SK-N-SH (cell line): ENCODE measurements at regions not wholly inside any gene's neighbourhood (a gene's known extent, or its start where the extent isn't known, plus 50 kb on each side); places are given as distances from the start of the nearest gene placed in this dataset.

ENCODE experiments used
- CTCF ChIA-PET: fragments of 300-600, 350-600 bp; formaldehyde crosslinking; extraction: SDS; loops from one replicate; lab custom pipeline; 2021; lab: Yijun Ruan, JAX
- POLR2A ChIA-PET: fragments of 350-600 bp; sonication (Branson Sonifier 250); formaldehyde crosslinking; extraction: SDS; loops from one replicate; lab custom pipeline; 2020; ENCODE audit warnings: antibody characterized with exemption, inconsistent platforms; lab: Yijun Ruan, JAX
- DNase-seq: peaks from one replicate; pipeline ENCODE4 v3.0.0; 2012
- H2AFZ ChIP-seq: fragments of 200-600 bp; sonication (generic); 2 replicates; pipeline ENCODE4 v1.8.1; 2016; ENCODE audit warnings: antibody characterized with exemption, mild to moderate bottlenecking, low read depth
- H3F3A ChIP-seq: fragments of 200-600 bp; sonication (generic); replicated peaks from 2 replicates; pipeline ENCODE3; 2016; ENCODE audit warnings: antibody characterized with exemption, mild to moderate bottlenecking; ENCODE audit not compliant: insufficient read depth
- H3K27ac ChIP-seq, 2 experiments: fragments of 200-500 bp in 1 of 2; fragments of 200-600 bp in 1 of 2; sonication (Bioruptor generic) in 1 of 2; sonication (generic), shearing (Covaris generic) in 1 of 2; 2 replicates each; pipeline versions ENCODE4 v1.5.1 to v1.6.1; 2014 to 2016; ENCODE audit warnings: low read depth in 2 of 2, inconsistent platforms in 1 of 2, low read length in 1 of 2, mild to moderate bottlenecking in 1 of 2, mixed read lengths in 1 of 2
- H3K27me3 ChIP-seq: fragments of 200-600 bp; sonication (generic), shearing (Covaris generic); 2 replicates; pipeline ENCODE4 v1.6.1; 2016; ENCODE audit warnings: mixed run types; ENCODE audit not compliant: insufficient read depth
- H3K36me3 ChIP-seq, 2 experiments: fragments of 200-500 bp in 1 of 2; fragments of 200-600 bp in 1 of 2; sonication (Bioruptor generic) in 1 of 2; sonication (generic) in 1 of 2; replicated peaks in 1 of 2; 2 replicates each; pipeline versions ENCODE3 to v1.5.1; 2014 to 2016; ENCODE audit warnings: low read length in 1 of 2, mild to moderate bottlenecking in 1 of 2; ENCODE audit not compliant: insufficient read depth in 2 of 2, control insufficient read depth in 1 of 2
- H3K4me1 ChIP-seq, 2 experiments: fragments of 200-500 bp in 1 of 2; fragments of 200-600 bp in 1 of 2; sonication (Bioruptor generic) in 1 of 2; sonication (generic), shearing (Covaris generic) in 1 of 2; 2 replicates each; pipeline versions ENCODE4 v1.5.1 to v1.6.1; 2014 to 2016; ENCODE audit warnings: low read depth in 1 of 2, low read length in 1 of 2, mixed run types in 1 of 2; ENCODE audit not compliant: insufficient read depth in 2 of 2, control insufficient read depth in 1 of 2
- H3K4me2 ChIP-seq: fragments of 200-600 bp; sonication (generic), shearing (Covaris generic); 2 replicates; pipeline ENCODE4 v1.6.1; 2017; ENCODE audit warnings: mixed run types
- H3K4me3 ChIP-seq, 2 experiments: fragments of 200-500 bp in 1 of 2; fragments of 200-600 bp in 1 of 2; sonication (Bioruptor generic) in 1 of 2; sonication (generic), shearing (Covaris generic) in 1 of 2; 2 replicates each; pipeline versions ENCODE4 v1.5.1 to v1.8.1; 2014 to 2016; ENCODE audit warnings: low read depth in 2 of 2, inconsistent platforms in 1 of 2, low read length in 1 of 2, mild to moderate bottlenecking in 1 of 2, mixed read lengths in 1 of 2, moderate library complexity in 1 of 2
- H3K79me2 ChIP-seq: fragments of 200-600 bp; sonication (generic); 2 replicates; pipeline ENCODE4 v1.8.1; 2017; ENCODE audit warnings: mild to moderate bottlenecking; ENCODE audit not compliant: insufficient read depth
- H3K9ac ChIP-seq: fragments of 200-600 bp; sonication (generic); 2 replicates; pipeline ENCODE4 v1.6.1; 2017; ENCODE audit warnings: mixed run types
- H3K9me2 ChIP-seq: fragments of 200-600 bp; sonication (generic); 2 replicates; pipeline ENCODE4 v1.6.1; 2017; ENCODE audit warnings: mixed run types
- H3K9me3 ChIP-seq: fragments of 200-600 bp; sonication (generic); 2 replicates; pipeline ENCODE4 v1.6.1; 2017; ENCODE audit warnings: mixed run types, mild to moderate bottlenecking, moderate library complexity
- H4K20me1 ChIP-seq: fragments of 200-600 bp; sonication (generic); 2 replicates; pipeline ENCODE4 v1.6.1; 2017; ENCODE audit warnings: mild to moderate bottlenecking, mixed run types; ENCODE audit not compliant: insufficient read depth
- CHD2 ChIP-seq: fragments of 150-350 bp; IDR thresholded peaks from 2 replicates; pipeline ENCODE4 v1.6.1; 2018; ENCODE audit warnings: low read length; ENCODE audit not compliant: partially characterized antibody
- CTCF ChIP-seq: fragments of 200-600 bp; sonication (generic); IDR thresholded peaks from 2 replicates; pipeline ENCODE4 v1.6.1; 2017; ENCODE audit warnings: antibody characterized with exemption, mild to moderate bottlenecking, moderate library complexity
- EZH2phosphoT487 ChIP-seq: fragments of 200-600 bp; sonication (generic); IDR thresholded peaks from 2 replicates; pipeline ENCODE4 v1.6.1; 2017; ENCODE audit warnings: low read depth, mixed run types, mild to moderate bottlenecking, antibody characterized with exemption, moderate library complexity, borderline replicate concordance
- FOXJ3 ChIP-seq: sonication (generic); formaldehyde crosslinking; IDR thresholded peaks from 2 replicates; pipeline ENCODE4 v1.5.1; 2020; ENCODE audit warnings: mild to moderate bottlenecking, missing genetic modification reagents
- GABPA ChIP-seq: IDR thresholded peaks from 2 replicates; pipeline ENCODE4 v1.4.0; 2012; ENCODE audit warnings: low read depth, mild to moderate bottlenecking
- GATA2 ChIP-seq: sonication (generic); formaldehyde crosslinking; IDR thresholded peaks from 2 replicates; pipeline ENCODE4 v1.5.0; 2020; ENCODE audit warnings: mild to moderate bottlenecking, missing genetic modification reagents
- IRF3 ChIP-seq: fragments of 150-350 bp; IDR thresholded peaks from 2 replicates; pipeline ENCODE4 v1.6.1; 2016; ENCODE audit warnings: mild to moderate bottlenecking, low read depth, low read length
- JUND ChIP-seq: IDR thresholded peaks from 2 replicates; pipeline ENCODE4 v1.4.0; 2012
- MAX ChIP-seq: IDR thresholded peaks from 2 replicates; pipeline ENCODE4 v1.4.0; 2012; ENCODE audit warnings: low read depth
- MEF2A ChIP-seq: IDR thresholded peaks from 2 replicates; pipeline ENCODE4 v1.4.0; 2012; ENCODE audit warnings: low read depth, borderline replicate concordance
- NFIC ChIP-seq: IDR thresholded peaks from 2 replicates; pipeline ENCODE4 v1.4.0; 2012; ENCODE audit warnings: borderline replicate concordance
- PBX3 ChIP-seq: IDR thresholded peaks from 2 replicates; pipeline ENCODE4; 2012
- RAD21 ChIP-seq: IDR thresholded peaks from 2 replicates; pipeline ENCODE4 v1.6.1; 2012; ENCODE audit warnings: mild to moderate bottlenecking, low read length
- RCOR1 ChIP-seq: fragments of 150-350 bp; IDR thresholded peaks from 2 replicates; pipeline ENCODE4 v1.6.1; 2017; ENCODE audit warnings: antibody characterized with exemption, low read length
- REST ChIP-seq: IDR thresholded peaks from 2 replicates; pipeline ENCODE4 v1.6.1; 2012; ENCODE audit warnings: mild to moderate bottlenecking, low read depth, low read length, moderate library complexity
- RXRA ChIP-seq: IDR thresholded peaks from 2 replicates; pipeline ENCODE4 v1.4.0; 2012; ENCODE audit warnings: low read depth, mild to moderate bottlenecking, borderline replicate concordance
- SMC3 ChIP-seq: IDR thresholded peaks from 2 replicates; pipeline ENCODE4 v1.6.1; 2012; ENCODE audit warnings: low read depth, low read length, improper control_type of control experiment
- TEAD4 ChIP-seq: IDR thresholded peaks from 2 replicates; pipeline ENCODE4 v1.4.0; 2012; ENCODE audit warnings: mild to moderate bottlenecking, borderline replicate concordance; ENCODE audit not compliant: insufficient read depth
- USF2 ChIP-seq: fragments of 150-350 bp; IDR thresholded peaks from 2 replicates; pipeline ENCODE4 v1.6.1; 2017; ENCODE audit warnings: antibody characterized with exemption, low read length, low read depth, borderline replicate concordance
- YY1 ChIP-seq: IDR thresholded peaks from 2 replicates; pipeline ENCODE4 v1.4.0; 2012; ENCODE audit warnings: low read depth, mild to moderate bottlenecking
- WGBS: methylation state at CpG from one replicate; pipeline ENCODE4 v1.1.6; 2017; ENCODE audit warnings: low lambda C conversion rate; 5-methylcytosine and 5-hydroxymethylcytosine counted together

- Histone ChIP-seq H3K4me1 (no peaks in the 10 kb centered on the region), H3K79me2 (no peaks in the 10 kb centered on the region), H3K4me2 (no peak overlapping the region), H3K9me2 (no peaks in the 10 kb centered on the region), H3F3A (no peaks in the 10 kb centered on the region), H3K4me3 (no peak overlapping the region), H3K9me3 (no peaks in the 10 kb centered on the region), H3K27ac (no peak overlapping the region), H3K36me3 (no peaks in the 10 kb centered on the region), H3K9ac (no peak overlapping the region), H4K20me1 (no peaks in the 10 kb centered on the region)
- no peak for DNase-seq
- 36% methylated on average over 2 of the region's 8 CpGs for WGBS
- POLR2A ChIA-PET, result no interaction called here
- no peak for TF ChIP-seq RAD21
- TF ChIP-seq RXRA, result no peak
- no peak for TF ChIP-seq GATA2
- TF ChIP-seq MAX, result no peak
- no peak for TF ChIP-seq IRF3
- TF ChIP-seq PBX3, result no peak
- no peak for TF ChIP-seq YY1
- no peak for TF ChIP-seq TEAD4
- TF ChIP-seq MEF2A, result no peak
- no peak for TF ChIP-seq REST
- TF ChIP-seq CHD2, result no peak
- no peak for TF ChIP-seq JUND
- TF ChIP-seq SMC3, result no peak
- no peak for TF ChIP-seq USF2
- no peak for TF ChIP-seq NFIC
- TF ChIP-seq CTCF, result no peak
- TF ChIP-seq GABPA, result no peak
- TF ChIP-seq FOXJ3, result no peak
- TF ChIP-seq RCOR1, result no peak
- TF ChIP-seq EZH2phosphoT487, result no peak
- TF ChIP-seq, all 33 proteins: peak for 0
- CTCF ChIA-PET, result no interaction called here
- H3K27me3 ChIP-seq, result no peaks in the 10 kb centered on the region
- H2AFZ ChIP-seq, result no peak overlapping the region
These were observed 467.4 kb downstream of the TMEM121 start for GRCh38 chr14:105993814-105994213.
